Nephron (organoid): ENCODE measurements at regions not wholly inside any gene's neighbourhood (a gene's known extent, or its start where the extent isn't known, plus 50 kb on each side); places are given as distances from the start of the nearest gene placed in this dataset.

Experiments
- H3K27ac Mint-ChIP-seq, 3 experiments: 2 replicates each; pipeline ENCODE4 v1.8.0; 2020; ENCODE audit warnings: mixed read lengths in 3 of 3, mild to moderate bottlenecking in 2 of 3, moderate library complexity in 1 of 3
- H3K27me3 Mint-ChIP-seq: 2 replicates; pipeline ENCODE4 v1.8.0; 2021; ENCODE audit warnings: low read depth, mild to moderate bottlenecking, moderate library complexity, mixed read lengths
- H3K36me3 Mint-ChIP-seq: 2 replicates; pipeline ENCODE4 v1.8.0; 2020; ENCODE audit warnings: low read depth, mixed read lengths
- H3K4me1 Mint-ChIP-seq: 2 replicates; pipeline ENCODE4 v1.8.0; 2020; ENCODE audit warnings: mixed read lengths
- H3K4me3 Mint-ChIP-seq, 3 experiments: 2 replicates each; pipeline ENCODE4 v1.8.0; 2020; ENCODE audit warnings: mild to moderate bottlenecking in 3 of 3, mixed read lengths in 3 of 3, moderate library complexity in 2 of 3
- H3K9me3 Mint-ChIP-seq: 2 replicates; pipeline ENCODE4 v1.8.0; 2020; ENCODE audit warnings: mixed read lengths
- CTCF ChIP-seq, 3 experiments: fragments of 200-600 bp; sonication (generic); IDR thresholded peaks; one replicate each; pipeline ENCODE4 v1.5.0; 2021; ENCODE audit warnings: antibody characterized with exemption in 3 of 3; ENCODE audit not compliant: unreplicated experiment in 3 of 3

GRCh38 chr10:6969659-6970058 lies 389.6 kb upstream of the PRKCQ start:
- H3K36me3 Mint-ChIP-seq = no peaks in the 10 kb centered on the region
- H3K9me3 Mint-ChIP-seq = no peaks in the 10 kb centered on the region
- no peak for TF ChIP-seq CTCF (IDR thresholded peaks at IDR 0.05; ENCODE audit: unreplicated experiment in 3 of 3)
- no peak overlapping the region for H3K27ac Mint-ChIP-seq
- peaks cover 5% of the 10 kb centered on the region for H3K27me3 Mint-ChIP-seq
- H3K4me3 Mint-ChIP-seq = no peak overlapping the region
- H3K4me1 Mint-ChIP-seq = no peaks in the 10 kb centered on the region

- no peaks in the 10 kb centered on the region for H3K9me3 Mint-ChIP-seq
Measured at GRCh38 chr10:6964543-6964942, 384.5 kb upstream of the PRKCQ start.

GRCh38 chr10:6962576-6962975 lies 382.5 kb upstream of the PRKCQ start:
- H3K27ac Mint-ChIP-seq = no peak overlapping the region

More at GRCh38 chr10:6964543-6964942, 384.5 kb upstream of the PRKCQ start:
- Mint-ChIP-seq H3K27me3 (peaks cover 8% of the 10 kb centered on the region), H3K36me3 (no peaks in the 10 kb centered on the region), H3K27ac (no peak overlapping the region), H3K4me1 (no peaks in the 10 kb centered on the region), H3K4me3 (no peak overlapping the region)
- TF ChIP-seq CTCF (IDR thresholded peaks at IDR 0.05; ENCODE audit: unreplicated experiment in 3 of 3) = no peak

GRCh38 chr10:6958711-6959110 lies 378.6 kb upstream of the PRKCQ start:
- Mint-ChIP-seq H3K27ac (no peak overlapping the region), H3K4me1 (peaks cover 20% of the 10 kb centered on the region), H3K27me3 (peaks cover 8% of the 10 kb centered on the region), H3K9me3 (no peaks in the 10 kb centered on the region), H3K36me3 (no peaks in the 10 kb centered on the region), H3K4me3 (no peak overlapping the region)
- no peak for TF ChIP-seq CTCF (IDR thresholded peaks at IDR 0.05; ENCODE audit: unreplicated experiment in 3 of 3)

More at GRCh38 chr10:6962576-6962975, 382.5 kb upstream of the PRKCQ start:
- Mint-ChIP-seq H3K4me1 (no peaks in the 10 kb centered on the region), H3K27me3 (peaks cover 8% of the 10 kb centered on the region), H3K36me3 (no peaks in the 10 kb centered on the region), H3K4me3 (no peak overlapping the region), H3K9me3 (no peaks in the 10 kb centered on the region)
- no peak for TF ChIP-seq CTCF (IDR thresholded peaks at IDR 0.05; ENCODE audit: unreplicated experiment in 3 of 3)

- H3K4me3 Mint-ChIP-seq = no peak overlapping the region
Measured at GRCh38 chr10:6958254-6958653, 378.2 kb upstream of the PRKCQ start.

More at GRCh38 chr10:6958254-6958653, 378.2 kb upstream of the PRKCQ start:
- Mint-ChIP-seq H3K9me3 (no peaks in the 10 kb centered on the region), H3K27me3 (peaks cover 8% of the 10 kb centered on the region), H3K4me1 (peaks cover 25% of the 10 kb centered on the region), H3K27ac (no peak overlapping the region), H3K36me3 (no peaks in the 10 kb centered on the region)
- no peak for TF ChIP-seq CTCF (IDR thresholded peaks at IDR 0.05; ENCODE audit: unreplicated experiment in 3 of 3)
